Progenitor cell of endocrine pancreas (in vitro differentiated cells): ENCODE measurements at regions not wholly inside any gene's neighbourhood (a gene's known extent, or its start where the extent isn't known, plus 50 kb on each side); places are given as distances from the start of the nearest gene placed in this dataset.

ENCODE experiments used
- DNase-seq: peaks from one replicate; pipeline ENCODE4 v3.0.0; 2021; ENCODE audit warnings: low spot score; ENCODE audit not compliant: unreplicated experiment
- H3K27ac Mint-ChIP-seq: 2 replicates; pipeline ENCODE4 v1.8.0; 2021; ENCODE audit warnings: mild to moderate bottlenecking, moderate library complexity, mixed read lengths
- H3K27me3 Mint-ChIP-seq: 2 replicates; pipeline ENCODE4 v1.8.0; 2021; ENCODE audit warnings: mixed read lengths
- H3K36me3 Mint-ChIP-seq: 2 replicates; pipeline ENCODE4 v1.8.0; 2022; ENCODE audit warnings: mixed read lengths; ENCODE audit not compliant: insufficient read depth
- H3K4me1 Mint-ChIP-seq: 2 replicates; pipeline ENCODE4 v1.8.0; 2021; ENCODE audit warnings: low read depth, mixed read lengths
- H3K4me3 Mint-ChIP-seq: 2 replicates; pipeline ENCODE4 v1.8.0; 2021; ENCODE audit warnings: low read depth, mild to moderate bottlenecking, moderate library complexity, mixed read lengths
- H3K9me3 Mint-ChIP-seq: 2 replicates; pipeline ENCODE4 v1.8.0; 2021; ENCODE audit warnings: low read depth, mixed read lengths
- TF ChIP-seq, protein P1 (sequence below): fragments of 200-600 bp; sonication (generic); IDR thresholded peaks from one replicate; pipeline ENCODE4 v1.5.0; 2021; ENCODE audit warnings: antibody characterized with exemption, mild to moderate bottlenecking; ENCODE audit not compliant: unreplicated experiment

- no peaks in the 10 kb centered on the region for H3K9me3 Mint-ChIP-seq
- H3K36me3 Mint-ChIP-seq: no peaks in the 10 kb centered on the region
- H3K4me1 Mint-ChIP-seq: peaks cover 22% of the 10 kb centered on the region
- peaks cover 64% of the 10 kb centered on the region for H3K27me3 Mint-ChIP-seq
- H3K27ac Mint-ChIP-seq: no peak overlapping the region
- TF ChIP-seq, protein P1, sequence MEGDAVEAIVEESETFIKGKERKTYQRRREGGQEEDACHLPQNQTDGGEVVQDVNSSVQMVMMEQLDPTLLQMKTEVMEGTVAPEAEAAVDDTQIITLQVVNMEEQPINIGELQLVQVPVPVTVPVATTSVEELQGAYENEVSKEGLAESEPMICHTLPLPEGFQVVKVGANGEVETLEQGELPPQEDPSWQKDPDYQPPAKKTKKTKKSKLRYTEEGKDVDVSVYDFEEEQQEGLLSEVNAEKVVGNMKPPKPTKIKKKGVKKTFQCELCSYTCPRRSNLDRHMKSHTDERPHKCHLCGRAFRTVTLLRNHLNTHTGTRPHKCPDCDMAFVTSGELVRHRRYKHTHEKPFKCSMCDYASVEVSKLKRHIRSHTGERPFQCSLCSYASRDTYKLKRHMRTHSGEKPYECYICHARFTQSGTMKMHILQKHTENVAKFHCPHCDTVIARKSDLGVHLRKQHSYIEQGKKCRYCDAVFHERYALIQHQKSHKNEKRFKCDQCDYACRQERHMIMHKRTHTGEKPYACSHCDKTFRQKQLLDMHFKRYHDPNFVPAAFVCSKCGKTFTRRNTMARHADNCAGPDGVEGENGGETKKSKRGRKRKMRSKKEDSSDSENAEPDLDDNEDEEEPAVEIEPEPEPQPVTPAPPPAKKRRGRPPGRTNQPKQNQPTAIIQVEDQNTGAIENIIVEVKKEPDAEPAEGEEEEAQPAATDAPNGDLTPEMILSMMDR: no peak
- H3K4me3 Mint-ChIP-seq: no peak overlapping the region
- DNase-seq: no peak
Observed at GRCh38 chr10:128541926-128542475, 415.8 kb upstream of the MKI67 start.

GRCh38 chr10:128542659-128543058, 416.4 kb upstream of the MKI67 start:
- no peak overlapping the region for H3K4me3 Mint-ChIP-seq
- TF ChIP-seq, protein P1: no peak
- H3K27me3 Mint-ChIP-seq: peaks cover 66% of the 10 kb centered on the region
- peaks cover 22% of the 10 kb centered on the region for H3K4me1 Mint-ChIP-seq
- H3K9me3 Mint-ChIP-seq: no peaks in the 10 kb centered on the region
- H3K36me3 Mint-ChIP-seq: no peaks in the 10 kb centered on the region
- no peak overlapping the region for H3K27ac Mint-ChIP-seq
- no peak for DNase-seq

DNA sequence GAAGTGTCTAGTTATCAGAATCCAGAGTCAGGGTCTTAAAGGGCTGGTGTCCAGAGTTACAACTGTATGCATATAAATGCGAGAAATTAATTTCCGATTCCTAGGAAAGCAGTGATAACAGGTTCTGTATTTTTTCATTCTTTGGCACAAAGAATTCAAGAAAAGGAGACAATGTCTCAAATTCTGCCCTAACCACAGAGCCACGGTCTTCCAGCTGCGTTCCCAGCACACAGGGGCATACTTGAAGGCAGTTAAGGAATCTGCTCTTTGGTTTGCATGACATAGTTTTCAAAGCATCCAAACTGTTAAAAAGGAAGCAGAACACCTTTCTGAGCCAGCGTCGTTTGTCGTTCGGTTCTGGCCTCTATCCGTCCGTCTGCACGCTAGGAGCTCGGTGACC, 416.9 kb upstream of the MKI67 start:
- Mint-ChIP-seq H3K27ac (no peak overlapping the region), H3K9me3 (no peaks in the 10 kb centered on the region), H3K36me3 (no peaks in the 10 kb centered on the region), H3K4me1 (peaks cover 22% of the 10 kb centered on the region), H3K27me3 (peaks cover 66% of the 10 kb centered on the region), H3K4me3 (no peak overlapping the region)
- DNase-seq: no peak
- TF ChIP-seq, protein P1: no peak

DNA sequence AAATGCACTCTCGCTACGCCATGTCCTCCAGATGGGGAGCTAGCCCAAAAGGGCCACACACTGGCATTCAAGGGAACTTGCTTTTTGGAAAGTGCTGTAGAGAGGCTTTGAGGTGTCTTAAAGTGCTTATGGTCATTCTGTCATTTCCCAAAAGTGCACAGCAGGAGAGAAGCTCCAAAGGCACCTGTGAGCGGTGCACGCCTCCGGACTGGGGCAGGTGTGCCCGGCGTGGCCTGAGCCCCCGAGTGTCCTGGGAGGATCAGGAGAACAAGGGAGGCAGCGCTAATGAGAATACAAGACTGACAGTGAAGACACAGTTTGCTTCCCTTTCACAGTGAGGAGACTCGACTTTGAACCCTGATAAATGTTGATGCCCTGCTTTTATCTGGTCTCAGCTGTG, 419.0 kb upstream of the MKI67 start:
- Mint-ChIP-seq H3K27me3 (peaks cover 57% of the 10 kb centered on the region), H3K4me1 (peaks cover 15% of the 10 kb centered on the region), H3K9me3 (no peaks in the 10 kb centered on the region), H3K4me3 (no peak overlapping the region), H3K27ac (no peak overlapping the region), H3K36me3 (no peaks in the 10 kb centered on the region)
- TF ChIP-seq, protein P1: no peak
- DNase-seq: no peak

GRCh38 chr10:128546651-128547165, 420.5 kb upstream of the MKI67 start:
- DNase-seq: no peak
- H3K4me1 Mint-ChIP-seq: peaks cover 4% of the 10 kb centered on the region
- H3K27me3 Mint-ChIP-seq: peaks cover 49% of the 10 kb centered on the region
- TF ChIP-seq, protein P1: no peak
- no peaks in the 10 kb centered on the region for H3K36me3 Mint-ChIP-seq
- H3K4me3 Mint-ChIP-seq: no peak overlapping the region
- no peaks in the 10 kb centered on the region for H3K9me3 Mint-ChIP-seq
- H3K27ac Mint-ChIP-seq: no peak overlapping the region
